HUES48 (cell line): ENCODE measurements at regions not wholly inside any gene's neighbourhood (a gene's known extent, or its start where the extent isn't known, plus 50 kb on each side); places are given as distances from the start of the nearest gene placed in this dataset.

Source experiments
- H3K27ac ChIP-seq: one replicate; pipeline ENCODE4 v1.7.0; 2013; ENCODE audit warnings: low read depth, low read length, inconsistent platforms
- H3K27me3 ChIP-seq: 2 replicates; pipeline ENCODE4 v1.6.1; 2013; ENCODE audit warnings: mild to moderate bottlenecking, low read length; ENCODE audit not compliant: control insufficient read depth, insufficient read depth
- H3K36me3 ChIP-seq: 2 replicates; pipeline ENCODE4 v1.6.1; 2013; ENCODE audit warnings: low read length; ENCODE audit not compliant: control insufficient read depth, insufficient read depth
- H3K4me1 ChIP-seq: 2 replicates; pipeline ENCODE4 v1.6.1; 2013; ENCODE audit warnings: mild to moderate bottlenecking, low read length; ENCODE audit not compliant: control insufficient read depth, insufficient read depth
- H3K4me3 ChIP-seq: 2 replicates; pipeline ENCODE4 v1.5.1; 2013; ENCODE audit warnings: mild to moderate bottlenecking, low read depth, low read length
- H3K9ac ChIP-seq: 2 replicates; pipeline ENCODE4 v1.6.1; 2013; ENCODE audit warnings: mild to moderate bottlenecking, low read depth, low read length, moderate library complexity
- H3K9me3 ChIP-seq: 2 replicates; pipeline ENCODE4 v1.6.1; 2013; ENCODE audit warnings: low read length; ENCODE audit not compliant: control insufficient read depth, insufficient read depth

DNA sequence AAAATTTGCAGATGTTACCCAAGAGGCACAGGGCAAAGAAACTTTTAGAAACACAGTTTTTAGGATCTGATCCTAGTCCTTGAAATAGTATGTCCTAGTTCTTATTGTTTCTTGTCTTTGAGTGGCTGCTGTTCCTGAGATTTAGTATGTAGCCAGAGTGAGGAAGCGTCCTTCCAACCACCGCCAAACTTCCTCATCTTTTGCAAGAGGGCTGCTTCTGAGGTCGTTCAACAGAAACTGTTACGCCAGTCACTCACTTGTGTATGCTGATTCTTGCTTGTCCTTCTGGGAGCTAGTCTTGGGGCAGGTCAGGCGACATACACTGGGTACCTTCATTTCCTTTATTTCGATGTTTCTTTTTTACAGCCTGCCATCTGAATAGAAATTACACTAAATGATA lies 577.3 kb upstream of the ZNF717 start:
- Histone ChIP-seq H3K4me3 (no peak overlapping the region), H3K4me1 (peaks cover 5% of the 10 kb centered on the region), H3K27ac (no peak overlapping the region), H3K36me3 (no peaks in the 10 kb centered on the region), H3K9me3 (no peaks in the 10 kb centered on the region), H3K27me3 (no peaks in the 10 kb centered on the region), H3K9ac (no peak overlapping the region)

DNA sequence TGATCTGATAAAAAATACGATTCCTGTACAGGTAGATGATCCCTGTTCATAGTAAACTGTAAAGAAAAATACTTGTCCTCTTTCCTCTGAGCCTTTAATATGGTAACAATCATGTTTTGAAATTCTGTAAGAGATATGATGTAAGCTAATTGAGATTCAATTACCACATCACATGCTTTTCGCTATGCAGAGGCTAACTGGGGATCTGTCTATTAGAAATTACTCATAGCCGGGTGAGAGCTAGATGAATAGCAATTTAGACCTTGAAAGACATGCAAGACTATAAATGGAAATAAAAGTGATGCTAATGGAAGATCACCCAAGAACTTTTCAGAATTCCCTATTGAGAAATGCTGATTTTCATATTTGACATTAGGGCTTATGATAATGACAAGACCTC lies 579.9 kb upstream of the ZNF717 start:
- H3K36me3 ChIP-seq = no peaks in the 10 kb centered on the region
- H3K9me3 ChIP-seq = no peaks in the 10 kb centered on the region
- no peaks in the 10 kb centered on the region for H3K27me3 ChIP-seq

DNA sequence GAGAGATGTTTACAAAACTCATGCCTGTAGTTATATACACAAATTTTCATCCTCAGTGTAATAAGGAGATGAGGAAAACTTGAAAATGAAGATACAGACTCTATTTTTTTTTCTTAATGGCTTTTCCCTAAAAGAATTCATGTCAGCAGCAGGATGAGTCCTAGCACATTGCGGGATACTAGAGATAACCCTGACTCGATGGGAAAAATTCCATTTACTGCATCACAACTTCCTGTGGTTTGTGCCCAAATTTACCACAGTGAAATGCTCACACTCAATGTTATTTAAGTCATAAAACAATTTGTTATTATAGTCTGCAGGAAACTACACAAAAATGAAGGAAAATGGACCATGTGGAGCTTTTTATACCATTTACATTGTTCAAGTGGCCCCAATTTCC lies 581.9 kb upstream of the ZNF717 start:
- Histone ChIP-seq H3K9me3 (no peaks in the 10 kb centered on the region), H3K4me3 (no peak overlapping the region), H3K9ac (no peak overlapping the region), H3K36me3 (no peaks in the 10 kb centered on the region), H3K4me1 (peaks cover 10% of the 10 kb centered on the region), H3K27ac (no peak overlapping the region), H3K27me3 (no peaks in the 10 kb centered on the region)

More for the DNA sequence above, 579.9 kb upstream of the ZNF717 start:
- H3K27ac ChIP-seq = no peak overlapping the region
- no peak overlapping the region for H3K9ac ChIP-seq
- peaks cover 10% of the 10 kb centered on the region for H3K4me1 ChIP-seq
- no peak overlapping the region for H3K4me3 ChIP-seq

DNA sequence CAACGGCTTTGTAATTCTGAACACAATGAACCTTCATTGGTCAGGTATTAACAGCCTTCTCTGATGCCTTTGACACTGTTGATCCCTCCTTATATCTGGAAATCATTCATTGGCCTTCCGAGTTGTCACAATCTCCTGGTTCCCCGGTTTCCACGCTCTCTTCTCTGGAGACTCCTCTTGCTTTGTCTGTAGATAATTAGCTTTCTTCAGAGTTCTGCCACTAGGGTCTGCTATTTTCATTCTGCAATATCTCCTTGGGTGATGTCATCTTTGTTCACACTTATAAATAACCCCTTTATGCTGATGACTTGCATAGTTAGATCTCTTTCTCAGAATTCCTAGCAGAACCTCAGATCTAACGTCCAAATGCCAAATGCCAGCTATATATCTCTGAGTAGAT lies 583.8 kb upstream of the ZNF717 start:
- Histone ChIP-seq H3K36me3 (no peaks in the 10 kb centered on the region), H3K4me3 (no peak overlapping the region), H3K27ac (no peak overlapping the region), H3K9me3 (no peaks in the 10 kb centered on the region), H3K4me1 (peaks cover 10% of the 10 kb centered on the region), H3K27me3 (no peaks in the 10 kb centered on the region), H3K9ac (no peak overlapping the region)

DNA sequence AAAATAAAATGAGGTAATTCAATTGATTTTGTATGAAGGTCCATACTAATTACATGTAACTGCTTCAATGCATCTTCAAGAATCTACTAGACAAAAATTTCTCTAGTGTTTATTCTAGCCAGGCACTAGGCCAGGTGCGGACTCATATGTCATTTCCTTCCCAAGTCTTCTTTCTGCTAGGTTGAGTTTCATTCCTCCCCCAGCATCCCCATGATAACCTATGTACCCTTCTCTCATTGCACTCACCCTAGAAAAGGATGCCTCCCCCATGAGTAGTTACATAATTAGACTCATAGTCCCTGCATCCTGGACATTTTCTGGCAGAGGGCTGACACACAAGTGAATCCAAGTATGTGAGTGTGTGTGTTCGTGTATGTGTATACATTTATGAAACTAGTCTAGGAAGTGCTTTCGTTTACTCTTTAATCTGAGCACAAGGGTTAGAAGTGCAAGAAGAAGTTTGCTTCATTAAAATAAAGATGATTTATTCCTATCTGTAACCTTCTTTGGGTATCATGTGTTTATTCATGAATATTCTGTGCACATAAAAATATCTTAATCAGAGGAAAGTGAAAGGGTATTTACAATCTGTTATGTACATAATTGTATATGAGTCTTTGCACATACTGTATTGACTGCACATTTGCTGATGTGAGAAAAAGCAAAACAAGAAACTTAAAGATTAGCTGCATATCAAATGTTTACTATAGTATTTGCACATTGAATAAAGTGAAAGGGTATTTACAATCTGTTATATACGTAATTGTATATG lies 585.6 kb upstream of the ZNF717 start:
- H3K36me3 ChIP-seq = no peaks in the 10 kb centered on the region
- no peak overlapping the region for H3K27ac ChIP-seq
- no peaks in the 10 kb centered on the region for H3K9me3 ChIP-seq
- H3K4me1 ChIP-seq = peaks cover 10% of the 10 kb centered on the region
- H3K27me3 ChIP-seq = no peaks in the 10 kb centered on the region
- no peak overlapping the region for H3K4me3 ChIP-seq
- H3K9ac ChIP-seq = no peak overlapping the region

DNA sequence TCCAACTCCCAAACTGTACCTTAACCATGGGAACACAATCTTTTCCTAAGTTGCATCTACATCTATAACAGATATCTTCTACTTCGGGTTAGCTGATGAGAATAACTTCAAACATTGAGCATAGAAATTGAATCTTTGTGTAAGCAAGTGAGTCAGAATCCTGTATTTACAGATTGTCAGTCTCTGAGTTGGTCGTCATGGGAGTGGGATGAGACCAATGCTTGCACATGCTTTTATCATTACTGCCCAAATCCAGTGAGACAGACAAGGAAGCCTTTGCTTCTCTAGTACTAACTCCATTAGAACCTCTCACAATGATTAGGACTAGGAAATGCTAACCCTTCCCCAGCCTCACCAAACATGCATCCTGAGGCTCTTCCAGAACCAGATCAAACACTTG lies 587.1 kb upstream of the ZNF717 start:
- Histone ChIP-seq H3K27me3 (no peaks in the 10 kb centered on the region), H3K4me1 (peaks cover 7% of the 10 kb centered on the region), H3K9me3 (no peaks in the 10 kb centered on the region), H3K9ac (no peak overlapping the region), H3K27ac (no peak overlapping the region), H3K36me3 (no peaks in the 10 kb centered on the region), H3K4me3 (no peak overlapping the region)

DNA sequence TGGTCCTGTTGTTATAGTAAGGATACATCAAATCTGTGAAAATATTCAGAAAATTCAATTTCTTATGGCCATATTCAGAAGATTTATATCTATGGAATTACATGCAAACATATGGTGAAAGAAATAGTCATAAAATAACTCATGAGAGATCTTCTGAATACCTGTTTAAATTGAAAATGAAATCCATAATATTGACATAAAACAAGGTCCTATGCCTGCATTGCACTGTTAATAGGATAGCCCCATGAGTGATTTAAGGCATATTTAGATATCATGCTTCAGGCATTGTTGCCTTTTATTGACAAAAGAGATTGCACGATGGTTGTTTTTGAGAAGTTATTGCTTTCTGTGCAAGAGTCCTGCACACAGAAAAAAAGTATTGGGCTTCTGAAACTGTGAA lies 591.7 kb upstream of the ZNF717 start:
- H3K27ac ChIP-seq = no peak overlapping the region
- no peaks in the 10 kb centered on the region for H3K36me3 ChIP-seq
- H3K9me3 ChIP-seq = no peaks in the 10 kb centered on the region
- no peaks in the 10 kb centered on the region for H3K4me1 ChIP-seq
- H3K4me3 ChIP-seq = no peak overlapping the region
- H3K27me3 ChIP-seq = no peaks in the 10 kb centered on the region
- H3K9ac ChIP-seq = no peak overlapping the region

DNA sequence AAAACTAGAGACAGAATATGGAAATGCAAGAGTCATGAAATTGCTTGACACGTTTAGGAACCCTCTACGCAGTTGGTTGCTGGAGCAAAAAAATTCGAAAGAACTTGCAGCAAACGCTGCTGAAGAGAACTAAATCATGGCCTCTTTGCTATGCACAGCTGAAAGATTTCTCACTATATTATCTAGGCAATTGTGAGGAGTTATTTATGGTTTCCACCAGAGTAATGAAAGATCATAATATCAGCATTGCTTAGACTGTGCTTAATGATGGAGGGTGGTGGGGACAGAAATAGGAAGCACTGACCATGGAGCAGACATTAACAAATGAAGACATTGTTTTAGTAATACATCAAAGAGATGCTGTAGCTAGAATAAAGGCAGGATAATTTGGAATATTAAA lies 593.4 kb upstream of the ZNF717 start:
- H3K27me3 ChIP-seq = no peaks in the 10 kb centered on the region
- H3K27ac ChIP-seq = no peak overlapping the region
- no peaks in the 10 kb centered on the region for H3K36me3 ChIP-seq
- H3K9ac ChIP-seq = no peak overlapping the region
- no peaks in the 10 kb centered on the region for H3K9me3 ChIP-seq
- no peaks in the 10 kb centered on the region for H3K4me1 ChIP-seq
- no peak overlapping the region for H3K4me3 ChIP-seq

DNA sequence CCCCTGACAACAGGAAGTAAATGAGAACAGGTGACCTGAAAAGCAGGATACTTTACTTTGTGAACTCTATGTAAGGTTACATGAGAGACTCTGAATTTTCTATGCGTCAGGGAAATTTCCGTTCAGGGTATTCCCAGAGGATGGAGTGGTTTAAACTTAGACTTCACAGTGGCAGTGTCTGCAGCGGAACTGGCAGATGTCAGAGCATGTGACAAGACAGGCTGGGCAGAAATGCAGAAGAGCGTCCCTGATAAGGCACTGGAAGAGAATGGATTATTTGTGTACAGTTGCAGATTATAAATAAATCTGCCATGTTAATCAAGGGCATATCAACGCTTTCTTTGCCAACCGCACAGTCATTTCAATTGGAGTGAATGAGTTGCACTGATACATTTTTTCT lies 598.4 kb upstream of the ZNF717 start:
- H3K4me1 ChIP-seq = no peaks in the 10 kb centered on the region
- H3K9ac ChIP-seq = no peak overlapping the region
- no peaks in the 10 kb centered on the region for H3K27me3 ChIP-seq
- no peak overlapping the region for H3K27ac ChIP-seq
- H3K9me3 ChIP-seq = no peaks in the 10 kb centered on the region
- no peaks in the 10 kb centered on the region for H3K36me3 ChIP-seq
- no peak overlapping the region for H3K4me3 ChIP-seq

DNA sequence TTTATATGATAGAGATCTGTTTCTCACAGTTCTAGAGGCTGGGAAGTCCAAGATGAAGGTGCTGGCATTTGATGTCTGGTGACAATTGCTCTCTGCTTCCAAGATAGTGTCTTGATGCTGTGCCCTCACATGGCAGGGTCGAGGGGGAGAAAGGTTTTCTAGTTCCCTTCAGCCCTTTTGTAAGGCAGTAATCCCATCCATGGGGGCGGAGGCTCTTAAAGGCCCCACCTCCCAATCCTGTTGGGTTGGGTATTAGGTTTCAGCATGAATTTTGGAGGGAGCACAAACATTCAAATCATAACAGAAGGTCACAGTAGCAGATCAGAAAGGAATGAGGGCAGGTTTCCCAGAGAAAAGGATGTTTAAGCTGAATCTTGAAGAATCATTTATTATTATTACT lies 601.7 kb upstream of the ZNF717 start:
- Histone ChIP-seq H3K27me3 (no peaks in the 10 kb centered on the region), H3K9ac (no peak overlapping the region), H3K9me3 (no peaks in the 10 kb centered on the region), H3K36me3 (no peaks in the 10 kb centered on the region), H3K4me1 (no peaks in the 10 kb centered on the region), H3K27ac (no peak overlapping the region), H3K4me3 (no peak overlapping the region)

DNA sequence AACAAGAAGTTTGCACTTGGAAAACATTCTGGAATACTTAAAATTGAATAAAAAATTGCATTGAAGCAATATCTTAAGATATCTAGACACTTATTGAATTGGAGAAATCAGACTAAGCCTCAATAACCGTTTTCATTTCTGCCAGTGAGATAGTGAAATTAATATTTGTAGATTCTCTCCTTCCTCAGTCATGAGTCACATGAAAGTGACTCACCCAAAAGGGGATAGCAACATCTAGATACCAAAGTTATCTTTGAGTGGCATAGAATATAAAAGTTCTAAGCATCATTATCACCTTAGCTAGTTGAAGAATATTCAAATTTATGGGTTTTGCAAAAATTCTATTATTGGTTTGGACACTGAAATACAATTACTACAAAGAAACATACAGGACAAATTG lies 614.8 kb upstream of the ZNF717 start:
- Histone ChIP-seq H3K4me3 (no peak overlapping the region), H3K9me3 (no peaks in the 10 kb centered on the region), H3K4me1 (0 out of 2 replicates have a peak, but pooled peaks cover 3% of the 10 kb centered on the region)

More for the DNA sequence above, 614.8 kb upstream of the ZNF717 start:
- H3K27me3 ChIP-seq = no peaks in the 10 kb centered on the region
- H3K36me3 ChIP-seq = no peaks in the 10 kb centered on the region
- H3K9ac ChIP-seq = no peak overlapping the region
- H3K27ac ChIP-seq = no peak overlapping the region
